IMR-90 (cell line): ENCODE measurements at regions not wholly inside any gene's neighbourhood (a gene's known extent, or its start where the extent isn't known, plus 50 kb on each side); places are given as distances from the start of the nearest gene placed in this dataset.

Experiments used
- BHLHE40 ChIP-seq: fragments of 150-350 bp; IDR thresholded peaks from 2 replicates; pipeline ENCODE4 v1.6.1; 2016; ENCODE audit warnings: mild to moderate bottlenecking, low read depth, low read length
- CEBPB ChIP-seq: IDR thresholded peaks from 2 replicates; pipeline ENCODE4 v1.6.1; 2012; ENCODE audit warnings: low read depth, low read length, improper control_type of control experiment
- CTCF ChIP-seq: conservative IDR thresholded peaks from 2 replicates; pipeline ENCODE4 v1.5.1; 2012; ENCODE audit warnings: mild to moderate bottlenecking, low read depth, low read length, improper control_type of control experiment
- ELK1 ChIP-seq: fragments of 150-350 bp; IDR thresholded peaks from 2 replicates; pipeline ENCODE4 v1.6.1; 2016; ENCODE audit warnings: low read depth, mild to moderate bottlenecking, low read length, moderate library complexity, borderline replicate concordance
- FOS ChIP-seq: fragments of 150-350 bp; IDR thresholded peaks from 2 replicates; pipeline ENCODE4 v1.6.1; 2016; ENCODE audit warnings: low read depth, low read length
- MAFK ChIP-seq: IDR thresholded peaks from 2 replicates; pipeline ENCODE4 v1.6.1; 2012; ENCODE audit warnings: low read depth, low read length, improper control_type of control experiment
- POLR2A ChIP-seq: IDR thresholded peaks from 2 replicates; pipeline ENCODE4 v1.6.1; 2012; ENCODE audit warnings: mild to moderate bottlenecking, low read depth, low read length
- SMC3 ChIP-seq: fragments of 150-350 bp; IDR thresholded peaks from 2 replicates; pipeline ENCODE4 v1.6.1; 2016; ENCODE audit warnings: low read depth, mild to moderate bottlenecking, antibody characterized with exemption, low read length, moderate library complexity
- TF ChIP-seq, protein P1 (sequence below): fragments of 150-350 bp; IDR thresholded peaks from 2 replicates; pipeline ENCODE4 v1.6.1; 2017; ENCODE audit warnings: mild to moderate bottlenecking, antibody characterized with exemption, low read length, low read depth

DNA sequence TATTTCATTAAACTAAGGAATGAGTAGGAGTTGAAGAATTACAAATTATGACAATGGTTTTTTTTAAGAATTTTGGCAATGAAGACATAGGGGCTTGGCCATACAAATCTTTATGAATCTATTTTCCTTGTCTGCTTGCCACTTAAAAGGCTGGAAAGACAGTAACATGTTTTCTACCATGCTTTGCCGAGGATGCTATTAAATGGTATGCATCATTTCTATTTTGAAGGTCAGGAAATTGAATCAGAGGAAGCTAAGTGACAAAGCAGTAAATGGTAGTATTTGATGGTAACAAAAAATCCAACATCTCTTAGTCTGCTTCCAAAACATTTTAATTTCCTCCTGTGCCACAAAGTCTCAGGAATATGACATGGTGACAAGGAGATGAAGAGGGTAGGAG lies 287.2 kb downstream of the RFPL4B start:
- no peak for TF ChIP-seq BHLHE40
- TF ChIP-seq CTCF: no peak
- no peak for TF ChIP-seq ELK1
- TF ChIP-seq, protein P1, sequence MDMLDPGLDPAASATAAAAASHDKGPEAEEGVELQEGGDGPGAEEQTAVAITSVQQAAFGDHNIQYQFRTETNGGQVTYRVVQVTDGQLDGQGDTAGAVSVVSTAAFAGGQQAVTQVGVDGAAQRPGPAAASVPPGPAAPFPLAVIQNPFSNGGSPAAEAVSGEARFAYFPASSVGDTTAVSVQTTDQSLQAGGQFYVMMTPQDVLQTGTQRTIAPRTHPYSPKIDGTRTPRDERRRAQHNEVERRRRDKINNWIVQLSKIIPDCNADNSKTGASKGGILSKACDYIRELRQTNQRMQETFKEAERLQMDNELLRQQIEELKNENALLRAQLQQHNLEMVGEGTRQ: no peak
- no peak for TF ChIP-seq SMC3
- TF ChIP-seq CEBPB: no peak
- TF ChIP-seq FOS: no peak
- no peak for TF ChIP-seq POLR2A
- TF ChIP-seq MAFK: no peak
